Progenitor cell of endocrine pancreas (in vitro differentiated cells): ENCODE measurements at regions not wholly inside any gene's neighbourhood (a gene's known extent, or its start where the extent isn't known, plus 50 kb on each side); places are given as distances from the start of the nearest gene placed in this dataset.
"Not testable (repeated sequence)": the region's sequence is repeated elsewhere in the genome, so short reads cannot be mapped to it uniquely, and the experiment has no call there.

Experiments
- DNase-seq: peaks from one replicate; pipeline ENCODE4 v3.0.0; 2021; ENCODE audit warnings: low spot score; ENCODE audit not compliant: unreplicated experiment
- H3K27ac Mint-ChIP-seq: 2 replicates; pipeline ENCODE4 v1.8.0; 2021; ENCODE audit warnings: mild to moderate bottlenecking, moderate library complexity, mixed read lengths
- H3K27me3 Mint-ChIP-seq: 2 replicates; pipeline ENCODE4 v1.8.0; 2021; ENCODE audit warnings: mixed read lengths
- H3K36me3 Mint-ChIP-seq: 2 replicates; pipeline ENCODE4 v1.8.0; 2022; ENCODE audit warnings: mixed read lengths; ENCODE audit not compliant: insufficient read depth
- H3K4me1 Mint-ChIP-seq: 2 replicates; pipeline ENCODE4 v1.8.0; 2021; ENCODE audit warnings: low read depth, mixed read lengths
- H3K4me3 Mint-ChIP-seq: 2 replicates; pipeline ENCODE4 v1.8.0; 2021; ENCODE audit warnings: low read depth, mild to moderate bottlenecking, moderate library complexity, mixed read lengths
- H3K9me3 Mint-ChIP-seq: 2 replicates; pipeline ENCODE4 v1.8.0; 2021; ENCODE audit warnings: low read depth, mixed read lengths
- CTCF ChIP-seq: fragments of 200-600 bp; sonication (generic); IDR thresholded peaks from one replicate; pipeline ENCODE4 v1.5.0; 2021; ENCODE audit warnings: antibody characterized with exemption, mild to moderate bottlenecking; ENCODE audit not compliant: unreplicated experiment

GRCh38 chr7:4345004-4345403 is 337.1 kb upstream of the FOXK1 start:
- Mint-ChIP-seq H3K9me3 (peaks cover 20% of the 10 kb centered on the region), H3K27me3 (no peaks in the 10 kb centered on the region), H3K36me3 (no peaks in the 10 kb centered on the region), H3K27ac (no peak overlapping the region), H3K4me1 (no peaks in the 10 kb centered on the region), H3K4me3 (no peak overlapping the region)
- DNase-seq = no peak
- no peak for TF ChIP-seq CTCF

- DNase-seq = no peak
- peaks cover 41% of the 10 kb centered on the region for H3K9me3 Mint-ChIP-seq
- H3K27me3 Mint-ChIP-seq = no peaks in the 10 kb centered on the region
- no peaks in the 10 kb centered on the region for H3K4me1 Mint-ChIP-seq
- TF ChIP-seq CTCF = no peak
- H3K36me3 Mint-ChIP-seq = no peaks in the 10 kb centered on the region
- H3K4me3 Mint-ChIP-seq = no peak overlapping the region
- no peak overlapping the region for H3K27ac Mint-ChIP-seq
Observed at GRCh38 chr7:4352069-4352468, 330.0 kb upstream of the FOXK1 start.

- Mint-ChIP-seq H3K9me3 (peaks cover 24% of the 10 kb centered on the region), H3K4me3 (no peak overlapping the region), H3K27me3 (peaks cover 11% of the 10 kb centered on the region), H3K4me1 (no peaks in the 10 kb centered on the region), H3K27ac (no peak overlapping the region), H3K36me3 (no peaks in the 10 kb centered on the region)
- no peak for DNase-seq
- no peak for TF ChIP-seq CTCF
Observed at GRCh38 chr7:4361774-4362173, 320.3 kb upstream of the FOXK1 start.

GRCh38 chr7:4383584-4383983 is 298.5 kb upstream of the FOXK1 start:
- H3K36me3 Mint-ChIP-seq = no peaks in the 10 kb centered on the region
- H3K4me3 Mint-ChIP-seq = no peak overlapping the region

GRCh38 chr7:4386190-4386589 is 295.9 kb upstream of the FOXK1 start:
- H3K27ac Mint-ChIP-seq = no peak overlapping the region
- no peak for TF ChIP-seq CTCF
- H3K4me1 Mint-ChIP-seq = no peaks in the 10 kb centered on the region
- DNase-seq = no peak
- peaks cover 10% of the 10 kb centered on the region for H3K9me3 Mint-ChIP-seq
- H3K27me3 Mint-ChIP-seq = no peaks in the 10 kb centered on the region
- H3K4me3 Mint-ChIP-seq = no peak overlapping the region
- H3K36me3 Mint-ChIP-seq = no peaks in the 10 kb centered on the region

More at GRCh38 chr7:4383584-4383983, 298.5 kb upstream of the FOXK1 start:
- Mint-ChIP-seq H3K4me1 (no peaks in the 10 kb centered on the region), H3K27me3 (no peaks in the 10 kb centered on the region), H3K27ac (no peak overlapping the region), H3K9me3 (peaks cover 7% of the 10 kb centered on the region)
- no peak for TF ChIP-seq CTCF
- no peak for DNase-seq

GRCh38 chr7:4391103-4391502 is 291.0 kb upstream of the FOXK1 start:
- not testable (repeated sequence) for H3K27me3 Mint-ChIP-seq, H3K36me3 Mint-ChIP-seq
- peaks cover 31% of the 10 kb centered on the region for H3K9me3 Mint-ChIP-seq

More at GRCh38 chr7:4391103-4391502, 291.0 kb upstream of the FOXK1 start:
- not testable (repeated sequence) for H3K4me3 Mint-ChIP-seq, DNase-seq, H3K27ac Mint-ChIP-seq, H3K4me1 Mint-ChIP-seq
